ENCODE measurements at regions not wholly inside any gene's neighbourhood (a gene's known extent, or its start where the extent isn't known, plus 50 kb on each side); places are given as distances from the start of the nearest gene placed in this dataset.

DNA sequence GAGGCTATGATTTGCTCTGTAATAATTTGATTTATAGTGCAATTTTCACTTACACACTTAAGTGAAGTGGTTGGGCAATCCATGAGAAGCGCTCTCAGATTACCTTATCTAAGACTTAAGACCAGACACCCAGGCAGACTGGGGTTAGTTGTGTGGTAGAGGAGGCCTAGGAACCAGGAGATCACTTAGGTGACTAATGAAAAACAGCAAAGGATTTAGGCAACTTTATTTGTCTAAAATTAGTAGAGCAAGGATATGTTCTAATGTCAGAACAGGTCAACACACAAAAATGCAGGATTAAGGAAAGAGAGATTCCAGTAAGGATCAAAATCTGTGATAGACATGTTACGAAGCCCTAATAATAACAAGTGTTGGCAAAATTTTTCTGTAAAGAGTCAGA lies 913.8 kb downstream of the TLE1 start:
- in situ Hi-C loops (cut with MboI) (no loop called here), intact Hi-C loops (cut with micrococcal nuclease) (no loop called here)
- ChIA-PET CTCF (ENCODE audit: low intra/inter-chr PET ratio) (no interaction called here), POLR2A (no interaction called here)
- Histone ChIP-seq H3K4me3 (no peak overlapping the region), H3K36me3 (ENCODE audit: control insufficient read depth, insufficient read depth, low read length) (no peaks in the 10 kb centered on the region), H3K4me1 (replicated peaks in 1 of 2; ENCODE audit: control insufficient read depth in 2 of 2, insufficient read depth in 2 of 2, low read length in 2 of 2) (no peaks in the 10 kb centered on the region), H3K79me2 (ENCODE audit: control insufficient read depth, insufficient read depth, low read length) (no peaks in the 10 kb centered on the region), H3K27ac (ENCODE audit: extremely low read depth, low read depth, low read length) (no peak overlapping the region), H3K4me2 (ENCODE audit: insufficient read depth, low read length) (no peak overlapping the region), H3K27me3 (ENCODE audit: control insufficient read depth in 2 of 2, insufficient read depth in 2 of 2, low read length in 2 of 2) (no peaks in the 10 kb centered on the region), H3K9me3 (replicated peaks; ENCODE audit: control insufficient read depth, insufficient read depth, low read depth, low read length) (no peaks in the 10 kb centered on the region), H4K20me1 (replicated peaks; ENCODE audit: control insufficient read depth, insufficient read depth, low read length) (no peaks in the 10 kb centered on the region), H3K9me1 (ENCODE audit: control insufficient read depth, insufficient read depth, low read length) (no peaks in the 10 kb centered on the region), H3K9ac (ENCODE audit: insufficient read depth in 1 of 2, low read depth in 2 of 2, low read length in 2 of 2) (no peak overlapping the region), H2AFZ (ENCODE audit: low read depth, low read length) (no peak overlapping the region)
- 8% methylated on average over 2 of the region's 2 CpGs for WGBS (ENCODE audit: insufficient coverage, low coverage, missing lambda C conversion rate)
- ATAC-seq: no peak
- no peak for DNase-seq (ENCODE audit: extremely low read depth in 1 of 4, low spot score in 3 of 4)
- no TSS peak for BruUV-seq (replicated peaks)
- no peak for FAIRE-seq
- TF ChIP-seq, protein P1, sequence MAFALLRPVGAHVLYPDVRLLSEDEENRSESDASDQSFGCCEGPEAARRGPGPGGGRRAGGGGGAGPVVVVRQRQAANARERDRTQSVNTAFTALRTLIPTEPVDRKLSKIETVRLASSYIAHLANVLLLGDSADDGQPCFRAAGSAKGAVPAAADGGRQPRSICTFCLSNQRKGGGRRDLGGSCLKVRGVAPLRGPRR (CRISPR knock-in tag; IDR thresholded peaks at IDR 0.05): no peak
- TF ChIP-seq, protein P2, sequence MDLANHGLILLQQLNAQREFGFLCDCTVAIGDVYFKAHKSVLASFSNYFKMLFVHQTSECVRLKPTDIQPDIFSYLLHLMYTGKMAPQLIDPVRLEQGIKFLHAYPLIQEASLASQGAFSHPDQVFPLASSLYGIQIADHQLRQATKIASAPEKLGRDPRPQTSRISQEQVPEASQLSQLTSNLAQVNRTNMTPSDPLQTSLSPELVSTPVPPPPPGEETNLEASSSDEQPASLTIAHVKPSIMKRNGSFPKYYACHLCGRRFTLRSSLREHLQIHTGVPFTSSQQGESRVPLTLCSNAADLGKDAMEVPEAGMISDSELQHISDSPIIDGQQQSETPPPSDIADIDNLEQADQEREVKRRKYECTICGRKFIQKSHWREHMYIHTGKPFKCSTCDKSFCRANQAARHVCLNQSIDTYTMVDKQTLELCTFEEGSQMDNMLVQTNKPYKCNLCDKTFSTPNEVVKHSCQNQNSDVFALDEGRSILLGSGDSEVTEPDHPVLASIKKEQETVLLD (IDR thresholded peaks at IDR 0.05): no peak
- TF ChIP-seq, protein P3, sequence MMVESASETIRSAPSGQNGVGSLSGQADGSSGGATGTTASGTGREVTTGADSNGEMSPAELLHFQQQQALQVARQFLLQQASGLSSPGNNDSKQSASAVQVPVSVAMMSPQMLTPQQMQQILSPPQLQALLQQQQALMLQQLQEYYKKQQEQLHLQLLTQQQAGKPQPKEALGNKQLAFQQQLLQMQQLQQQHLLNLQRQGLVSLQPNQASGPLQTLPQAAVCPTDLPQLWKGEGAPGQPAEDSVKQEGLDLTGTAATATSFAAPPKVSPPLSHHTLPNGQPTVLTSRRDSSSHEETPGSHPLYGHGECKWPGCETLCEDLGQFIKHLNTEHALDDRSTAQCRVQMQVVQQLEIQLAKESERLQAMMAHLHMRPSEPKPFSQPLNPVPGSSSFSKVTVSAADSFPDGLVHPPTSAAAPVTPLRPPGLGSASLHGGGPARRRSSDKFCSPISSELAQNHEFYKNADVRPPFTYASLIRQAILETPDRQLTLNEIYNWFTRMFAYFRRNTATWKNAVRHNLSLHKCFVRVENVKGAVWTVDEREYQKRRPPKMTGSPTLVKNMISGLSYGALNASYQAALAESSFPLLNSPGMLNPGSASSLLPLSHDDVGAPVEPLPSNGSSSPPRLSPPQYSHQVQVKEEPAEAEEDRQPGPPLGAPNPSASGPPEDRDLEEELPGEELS (CRISPR knock-in tag; IDR thresholded peaks at IDR 0.05; ENCODE audit: borderline replicate concordance): no peak
- TF ChIP-seq ZFX (CRISPR knock-in tag; IDR thresholded peaks at IDR 0.05) (no peak), EZH2 (IDR thresholded peaks at IDR 0.05; ENCODE audit: borderline replicate concordance, low read depth, low read length) (no peak), ELF1 (tag; IDR thresholded peaks at IDR 0.05) (no peak), ETV5 (CRISPR knock-in tag; IDR thresholded peaks at IDR 0.05; ENCODE audit: low read depth) (no peak), CBX3 (IDR thresholded peaks at IDR 0.05; ENCODE audit: borderline replicate concordance in 1 of 2, low read length in 2 of 2) (no peak), ZNF23 (CRISPR knock-in tag; IDR thresholded peaks at IDR 0.05) (no peak), XRCC3 (IDR thresholded peaks at IDR 0.05) (no peak), ZNF507 (tag; conservative IDR thresholded peaks at IDR 0.05) (no peak)
- TF ChIP-seq, protein P4, sequence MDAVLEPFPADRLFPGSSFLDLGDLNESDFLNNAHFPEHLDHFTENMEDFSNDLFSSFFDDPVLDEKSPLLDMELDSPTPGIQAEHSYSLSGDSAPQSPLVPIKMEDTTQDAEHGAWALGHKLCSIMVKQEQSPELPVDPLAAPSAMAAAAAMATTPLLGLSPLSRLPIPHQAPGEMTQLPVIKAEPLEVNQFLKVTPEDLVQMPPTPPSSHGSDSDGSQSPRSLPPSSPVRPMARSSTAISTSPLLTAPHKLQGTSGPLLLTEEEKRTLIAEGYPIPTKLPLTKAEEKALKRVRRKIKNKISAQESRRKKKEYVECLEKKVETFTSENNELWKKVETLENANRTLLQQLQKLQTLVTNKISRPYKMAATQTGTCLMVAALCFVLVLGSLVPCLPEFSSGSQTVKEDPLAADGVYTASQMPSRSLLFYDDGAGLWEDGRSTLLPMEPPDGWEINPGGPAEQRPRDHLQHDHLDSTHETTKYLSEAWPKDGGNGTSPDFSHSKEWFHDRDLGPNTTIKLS (IDR thresholded peaks at IDR 0.05; ENCODE audit: borderline replicate concordance, low read depth): no peak
- TF ChIP-seq, protein P5, sequence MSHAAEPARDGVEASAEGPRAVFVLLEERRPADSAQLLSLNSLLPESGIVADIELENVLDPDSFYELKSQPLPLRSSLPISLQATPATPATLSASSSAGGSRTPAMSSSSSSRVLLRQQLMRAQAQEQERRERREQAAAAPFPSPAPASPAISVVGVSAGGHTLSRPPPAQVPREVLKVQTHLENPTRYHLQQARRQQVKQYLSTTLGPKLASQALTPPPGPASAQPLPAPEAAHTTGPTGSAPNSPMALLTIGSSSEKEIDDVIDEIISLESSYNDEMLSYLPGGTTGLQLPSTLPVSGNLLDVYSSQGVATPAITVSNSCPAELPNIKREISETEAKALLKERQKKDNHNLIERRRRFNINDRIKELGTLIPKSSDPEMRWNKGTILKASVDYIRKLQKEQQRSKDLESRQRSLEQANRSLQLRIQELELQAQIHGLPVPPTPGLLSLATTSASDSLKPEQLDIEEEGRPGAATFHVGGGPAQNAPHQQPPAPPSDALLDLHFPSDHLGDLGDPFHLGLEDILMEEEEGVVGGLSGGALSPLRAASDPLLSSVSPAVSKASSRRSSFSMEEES (CRISPR knock-in tag; IDR thresholded peaks at IDR 0.05): no peak
- TF ChIP-seq, protein P6, sequence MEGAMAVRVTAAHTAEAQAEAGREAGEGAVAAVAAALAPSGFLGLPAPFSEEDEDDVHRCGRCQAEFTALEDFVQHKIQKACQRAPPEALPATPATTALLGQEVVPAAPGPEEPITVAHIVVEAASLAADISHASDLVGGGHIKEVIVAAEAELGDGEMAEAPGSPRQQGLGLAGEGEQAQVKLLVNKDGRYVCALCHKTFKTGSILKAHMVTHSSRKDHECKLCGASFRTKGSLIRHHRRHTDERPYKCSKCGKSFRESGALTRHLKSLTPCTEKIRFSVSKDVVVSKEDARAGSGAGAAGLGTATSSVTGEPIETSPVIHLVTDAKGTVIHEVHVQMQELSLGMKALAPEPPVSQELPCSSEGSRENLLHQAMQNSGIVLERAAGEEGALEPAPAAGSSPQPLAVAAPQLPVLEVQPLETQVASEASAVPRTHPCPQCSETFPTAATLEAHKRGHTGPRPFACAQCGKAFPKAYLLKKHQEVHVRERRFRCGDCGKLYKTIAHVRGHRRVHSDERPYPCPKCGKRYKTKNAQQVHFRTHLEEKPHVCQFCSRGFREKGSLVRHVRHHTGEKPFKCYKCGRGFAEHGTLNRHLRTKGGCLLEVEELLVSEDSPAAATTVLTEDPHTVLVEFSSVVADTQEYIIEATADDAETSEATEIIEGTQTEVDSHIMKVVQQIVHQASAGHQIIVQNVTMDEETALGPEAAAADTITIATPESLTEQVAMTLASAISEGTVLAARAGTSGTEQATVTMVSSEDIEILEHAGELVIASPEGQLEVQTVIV (CRISPR knock-in tag; IDR thresholded peaks at IDR 0.05; ENCODE audit: borderline replicate concordance): no peak
